GM12874 (cell line): ENCODE measurements at regions not wholly inside any gene's neighbourhood (a gene's known extent, or its start where the extent isn't known, plus 50 kb on each side); places are given as distances from the start of the nearest gene placed in this dataset.

Experiments used
- TF ChIP-seq, protein P1 (sequence below): IDR thresholded peaks from 2 replicates; pipeline ENCODE4 v1.5.1; 2011; ENCODE audit warnings: low read depth, mild to moderate bottlenecking, control low read depth, low read length, moderate library complexity; ENCODE audit not compliant: insufficient read depth

DNA sequence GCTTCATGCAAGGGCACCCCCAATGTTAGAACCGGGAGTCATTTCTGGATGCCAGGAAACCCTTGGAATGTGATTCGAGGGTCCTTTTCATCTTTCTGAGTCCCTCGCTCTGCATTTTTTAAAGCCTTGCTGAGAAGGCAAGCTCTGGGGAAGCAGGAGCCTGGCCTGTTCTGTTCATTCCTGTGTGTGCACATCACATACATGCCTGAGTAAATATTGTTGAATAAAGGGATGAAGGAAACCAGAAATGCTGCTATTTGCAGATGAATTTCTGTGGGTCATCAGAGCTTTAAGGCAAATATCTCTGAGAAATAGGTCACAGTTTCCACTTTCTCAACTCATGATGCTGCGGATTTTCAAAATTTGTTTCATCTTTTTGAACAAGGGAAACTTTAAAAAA lies 170.1 kb downstream of the PAH start:
- TF ChIP-seq, protein P1, sequence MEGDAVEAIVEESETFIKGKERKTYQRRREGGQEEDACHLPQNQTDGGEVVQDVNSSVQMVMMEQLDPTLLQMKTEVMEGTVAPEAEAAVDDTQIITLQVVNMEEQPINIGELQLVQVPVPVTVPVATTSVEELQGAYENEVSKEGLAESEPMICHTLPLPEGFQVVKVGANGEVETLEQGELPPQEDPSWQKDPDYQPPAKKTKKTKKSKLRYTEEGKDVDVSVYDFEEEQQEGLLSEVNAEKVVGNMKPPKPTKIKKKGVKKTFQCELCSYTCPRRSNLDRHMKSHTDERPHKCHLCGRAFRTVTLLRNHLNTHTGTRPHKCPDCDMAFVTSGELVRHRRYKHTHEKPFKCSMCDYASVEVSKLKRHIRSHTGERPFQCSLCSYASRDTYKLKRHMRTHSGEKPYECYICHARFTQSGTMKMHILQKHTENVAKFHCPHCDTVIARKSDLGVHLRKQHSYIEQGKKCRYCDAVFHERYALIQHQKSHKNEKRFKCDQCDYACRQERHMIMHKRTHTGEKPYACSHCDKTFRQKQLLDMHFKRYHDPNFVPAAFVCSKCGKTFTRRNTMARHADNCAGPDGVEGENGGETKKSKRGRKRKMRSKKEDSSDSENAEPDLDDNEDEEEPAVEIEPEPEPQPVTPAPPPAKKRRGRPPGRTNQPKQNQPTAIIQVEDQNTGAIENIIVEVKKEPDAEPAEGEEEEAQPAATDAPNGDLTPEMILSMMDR, result no peak

GRCh38 chr12:102745971-102746600 lies 171.0 kb downstream of the PAH start:
- TF ChIP-seq, protein P1, result no peak

GRCh38 chr12:102741196-102741595 lies 175.8 kb downstream of the PAH start:
- TF ChIP-seq, protein P1, result no peak

GRCh38 chr12:102740141-102740955 lies 176.7 kb downstream of the PAH start:
- TF ChIP-seq, protein P1, result no peak

DNA sequence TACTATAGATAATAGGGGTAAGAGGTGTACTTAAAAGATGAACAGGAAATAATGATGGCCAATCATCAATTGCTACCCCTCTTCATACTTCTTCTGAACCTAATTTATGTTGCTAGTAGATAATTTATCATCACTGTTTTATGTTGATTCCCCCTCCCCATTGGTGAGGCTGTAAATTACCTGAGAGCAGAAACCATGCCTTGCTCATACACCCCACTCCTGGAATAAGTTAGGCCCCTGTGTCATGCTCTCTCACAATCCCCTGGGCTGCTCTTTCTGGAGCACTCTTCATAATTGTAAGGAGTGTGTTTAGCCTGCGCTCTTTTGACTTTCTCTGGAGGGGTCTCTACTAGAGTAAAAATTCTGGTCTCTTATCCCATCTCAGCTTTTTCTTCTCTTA lies 180.7 kb downstream of the PAH start:
- TF ChIP-seq, protein P1, result no peak

GRCh38 chr12:102735104-102735503 lies 181.9 kb downstream of the PAH start:
- TF ChIP-seq, protein P1, result no peak

DNA sequence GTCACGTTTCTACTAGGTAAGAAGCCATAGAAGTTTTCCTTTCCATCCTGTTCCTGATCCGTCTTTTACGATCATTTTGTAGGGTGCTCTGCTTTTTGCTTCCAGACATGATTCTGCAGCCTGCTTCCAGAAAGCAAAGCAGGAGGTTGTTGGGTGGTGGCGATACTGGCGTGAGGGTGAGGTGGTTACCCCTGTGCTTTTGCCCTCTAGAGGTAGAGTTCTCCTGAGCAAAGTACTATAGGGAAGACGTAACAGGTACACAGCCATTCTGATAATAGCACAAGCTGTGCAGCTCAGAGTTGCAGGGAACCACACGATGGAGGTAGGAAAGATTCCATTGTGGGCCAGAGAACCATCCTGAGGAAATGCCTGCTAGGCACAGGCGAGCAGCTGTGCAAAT lies 186.0 kb downstream of the PAH start:
- TF ChIP-seq, protein P1, result no peak
